ENCODE measurements at regions not wholly inside any gene's neighbourhood (a gene's known extent, or its start where the extent isn't known, plus 50 kb on each side); places are given as distances from the start of the nearest gene placed in this dataset.

DNA sequence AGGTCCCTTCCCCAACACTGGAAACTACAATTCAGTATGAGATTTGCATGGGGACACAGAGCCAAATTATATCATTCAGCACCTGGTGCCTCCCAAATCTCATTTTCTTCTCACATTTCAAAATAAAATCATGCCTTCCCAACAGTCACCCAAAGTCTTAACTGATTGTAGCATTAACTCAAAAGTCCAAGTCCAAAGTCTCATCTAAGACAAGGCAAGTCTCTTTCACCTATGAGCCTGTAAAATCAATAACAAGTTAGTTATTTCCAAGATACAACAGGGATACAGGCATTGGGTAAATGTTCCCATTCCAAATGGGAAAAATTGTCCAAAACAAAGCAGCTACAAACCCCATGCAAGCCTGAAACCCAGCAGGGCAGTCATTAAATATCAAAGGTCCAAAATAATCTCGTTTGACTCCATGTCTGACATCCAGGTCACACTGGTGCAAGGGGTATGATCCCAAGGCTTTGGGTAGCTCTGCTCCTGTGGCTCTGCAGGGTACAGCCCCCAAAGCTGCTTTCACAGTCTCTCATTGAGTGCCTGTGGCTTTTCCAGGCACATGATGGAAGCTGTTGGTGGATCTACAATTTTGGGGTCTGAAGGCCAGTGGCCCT, 1370.1 kb upstream of the DDX18 start:
- TF ChIP-seq, protein P1, sequence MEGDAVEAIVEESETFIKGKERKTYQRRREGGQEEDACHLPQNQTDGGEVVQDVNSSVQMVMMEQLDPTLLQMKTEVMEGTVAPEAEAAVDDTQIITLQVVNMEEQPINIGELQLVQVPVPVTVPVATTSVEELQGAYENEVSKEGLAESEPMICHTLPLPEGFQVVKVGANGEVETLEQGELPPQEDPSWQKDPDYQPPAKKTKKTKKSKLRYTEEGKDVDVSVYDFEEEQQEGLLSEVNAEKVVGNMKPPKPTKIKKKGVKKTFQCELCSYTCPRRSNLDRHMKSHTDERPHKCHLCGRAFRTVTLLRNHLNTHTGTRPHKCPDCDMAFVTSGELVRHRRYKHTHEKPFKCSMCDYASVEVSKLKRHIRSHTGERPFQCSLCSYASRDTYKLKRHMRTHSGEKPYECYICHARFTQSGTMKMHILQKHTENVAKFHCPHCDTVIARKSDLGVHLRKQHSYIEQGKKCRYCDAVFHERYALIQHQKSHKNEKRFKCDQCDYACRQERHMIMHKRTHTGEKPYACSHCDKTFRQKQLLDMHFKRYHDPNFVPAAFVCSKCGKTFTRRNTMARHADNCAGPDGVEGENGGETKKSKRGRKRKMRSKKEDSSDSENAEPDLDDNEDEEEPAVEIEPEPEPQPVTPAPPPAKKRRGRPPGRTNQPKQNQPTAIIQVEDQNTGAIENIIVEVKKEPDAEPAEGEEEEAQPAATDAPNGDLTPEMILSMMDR (IDR thresholded peaks at IDR 0.05 in 4 of 5, conservative IDR thresholded peaks at IDR 0.05 in 1 of 5) = no peak
- no peak for TF ChIP-seq POLR2A (IDR thresholded peaks at IDR 0.05)
